ENCODE measurements at regions not wholly inside any gene's neighbourhood (a gene's known extent, or its start where the extent isn't known, plus 50 kb on each side); places are given as distances from the start of the nearest gene placed in this dataset.

DNA sequence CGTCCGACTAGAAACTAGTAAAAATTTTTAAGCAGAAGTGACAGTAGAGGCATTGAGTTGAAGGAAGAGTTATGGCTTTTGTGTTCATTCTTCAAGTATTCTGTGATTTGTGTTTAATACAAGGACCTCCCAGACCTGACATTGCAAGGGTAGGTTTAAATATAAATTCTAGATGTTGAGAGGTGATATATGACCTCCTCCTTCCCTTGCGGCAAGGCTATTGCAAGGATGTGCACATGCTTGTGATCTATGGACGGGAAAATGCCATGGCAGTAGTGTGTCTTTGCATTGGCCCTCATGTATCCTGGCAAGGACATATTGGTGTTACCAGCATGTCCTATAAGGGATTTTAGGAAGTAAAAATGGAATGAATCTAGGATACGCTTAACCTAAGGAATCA is 143.5 kb downstream of the NEDD1 start (continued):
- TF ChIP-seq, protein P1, sequence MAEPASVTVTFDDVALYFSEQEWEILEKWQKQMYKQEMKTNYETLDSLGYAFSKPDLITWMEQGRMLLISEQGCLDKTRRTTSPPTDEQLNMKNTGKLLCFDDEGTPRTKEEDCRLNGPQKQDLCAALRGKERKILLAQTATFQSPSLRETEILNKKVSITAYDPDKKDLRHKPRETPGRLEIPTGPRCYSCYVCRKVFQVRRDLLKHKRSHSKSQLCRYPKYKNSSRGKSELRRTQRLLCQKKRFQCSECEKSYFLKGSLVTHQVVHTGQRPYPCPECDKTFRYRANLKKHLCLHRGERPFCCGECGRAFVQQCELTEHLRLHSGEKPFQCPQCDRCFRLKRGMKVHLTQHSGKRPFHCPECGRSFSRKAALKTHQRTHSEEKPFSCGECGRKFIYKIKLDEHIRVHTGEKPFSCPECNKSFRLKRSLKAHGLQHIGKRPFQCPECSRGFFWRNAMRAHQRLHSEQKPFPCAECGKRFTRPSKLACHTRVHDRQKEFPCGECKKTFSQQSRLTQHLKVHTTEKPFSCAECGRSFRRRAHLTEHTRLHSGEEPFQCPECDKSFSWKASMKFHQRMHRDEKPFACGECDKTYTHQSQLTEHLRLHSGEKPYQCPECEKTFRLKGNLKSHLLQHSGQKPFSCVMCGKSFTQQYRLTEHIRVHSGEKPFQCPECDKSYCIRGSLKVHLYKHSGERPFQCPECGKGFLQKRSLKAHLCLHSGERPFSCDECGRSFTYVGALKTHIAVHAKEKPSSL (CRISPR knock-in tag; conservative IDR thresholded peaks at IDR 0.05), result no peak
- TF ChIP-seq NR1H2 (CRISPR knock-in tag; IDR thresholded peaks at IDR 0.05) (no peak), CREM (CRISPR knock-in tag; IDR thresholded peaks at IDR 0.05) (no peak), NR3C1 (CRISPR knock-in tag; conservative IDR thresholded peaks at IDR 0.05; ENCODE audit: low read depth) (no peak), ZNF416 (CRISPR knock-in tag; IDR thresholded peaks at IDR 0.05) (no peak)
- TF ChIP-seq, protein P2, sequence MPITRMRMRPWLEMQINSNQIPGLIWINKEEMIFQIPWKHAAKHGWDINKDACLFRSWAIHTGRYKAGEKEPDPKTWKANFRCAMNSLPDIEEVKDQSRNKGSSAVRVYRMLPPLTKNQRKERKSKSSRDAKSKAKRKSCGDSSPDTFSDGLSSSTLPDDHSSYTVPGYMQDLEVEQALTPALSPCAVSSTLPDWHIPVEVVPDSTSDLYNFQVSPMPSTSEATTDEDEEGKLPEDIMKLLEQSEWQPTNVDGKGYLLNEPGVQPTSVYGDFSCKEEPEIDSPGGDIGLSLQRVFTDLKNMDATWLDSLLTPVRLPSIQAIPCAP (CRISPR knock-in tag; IDR thresholded peaks at IDR 0.05), result no peak

DNA sequence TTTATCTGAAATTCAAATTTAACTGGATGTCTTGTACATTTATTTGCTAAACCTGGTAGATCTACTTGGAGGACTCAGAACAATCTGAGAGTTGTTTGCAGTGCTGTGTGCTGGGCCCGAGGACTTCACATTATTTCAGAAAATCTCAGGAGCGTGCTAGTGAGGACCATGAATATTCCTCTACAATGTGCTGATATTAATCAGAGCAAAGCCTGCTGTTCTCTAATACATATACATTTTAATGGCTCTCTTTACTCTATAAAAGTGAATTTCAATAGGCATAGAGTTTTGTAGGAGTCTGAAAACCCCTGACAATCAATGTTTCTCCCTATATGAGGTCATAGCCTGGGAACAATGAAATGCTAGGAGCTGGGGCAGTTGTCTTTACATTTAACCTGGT is 144.3 kb downstream of the NEDD1 start:
- ChIA-PET CTCF (no interaction called here), POLR2A (no interaction called here)
- TF ChIP-seq, protein P3, sequence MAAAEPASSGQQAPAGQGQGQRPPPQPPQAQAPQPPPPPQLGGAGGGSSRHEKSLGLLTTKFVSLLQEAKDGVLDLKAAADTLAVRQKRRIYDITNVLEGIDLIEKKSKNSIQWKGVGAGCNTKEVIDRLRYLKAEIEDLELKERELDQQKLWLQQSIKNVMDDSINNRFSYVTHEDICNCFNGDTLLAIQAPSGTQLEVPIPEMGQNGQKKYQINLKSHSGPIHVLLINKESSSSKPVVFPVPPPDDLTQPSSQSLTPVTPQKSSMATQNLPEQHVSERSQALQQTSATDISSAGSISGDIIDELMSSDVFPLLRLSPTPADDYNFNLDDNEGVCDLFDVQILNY (CRISPR knock-in tag; IDR thresholded peaks at IDR 0.05), result no peak
- no peak for TF ChIP-seq TP53 (CRISPR knock-in tag; IDR thresholded peaks at IDR 0.05)
- no peak for TF ChIP-seq FOXJ3 (CRISPR knock-in tag; IDR thresholded peaks at IDR 0.05; ENCODE audit: borderline replicate concordance)
- TF ChIP-seq, protein P4, sequence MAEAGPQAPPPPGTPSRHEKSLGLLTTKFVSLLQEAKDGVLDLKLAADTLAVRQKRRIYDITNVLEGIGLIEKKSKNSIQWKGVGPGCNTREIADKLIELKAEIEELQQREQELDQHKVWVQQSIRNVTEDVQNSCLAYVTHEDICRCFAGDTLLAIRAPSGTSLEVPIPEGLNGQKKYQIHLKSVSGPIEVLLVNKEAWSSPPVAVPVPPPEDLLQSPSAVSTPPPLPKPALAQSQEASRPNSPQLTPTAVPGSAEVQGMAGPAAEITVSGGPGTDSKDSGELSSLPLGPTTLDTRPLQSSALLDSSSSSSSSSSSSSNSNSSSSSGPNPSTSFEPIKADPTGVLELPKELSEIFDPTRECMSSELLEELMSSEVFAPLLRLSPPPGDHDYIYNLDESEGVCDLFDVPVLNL (CRISPR knock-in tag; IDR thresholded peaks at IDR 0.05; ENCODE audit: borderline replicate concordance, low read depth), result no peak
- TF ChIP-seq, protein P5, sequence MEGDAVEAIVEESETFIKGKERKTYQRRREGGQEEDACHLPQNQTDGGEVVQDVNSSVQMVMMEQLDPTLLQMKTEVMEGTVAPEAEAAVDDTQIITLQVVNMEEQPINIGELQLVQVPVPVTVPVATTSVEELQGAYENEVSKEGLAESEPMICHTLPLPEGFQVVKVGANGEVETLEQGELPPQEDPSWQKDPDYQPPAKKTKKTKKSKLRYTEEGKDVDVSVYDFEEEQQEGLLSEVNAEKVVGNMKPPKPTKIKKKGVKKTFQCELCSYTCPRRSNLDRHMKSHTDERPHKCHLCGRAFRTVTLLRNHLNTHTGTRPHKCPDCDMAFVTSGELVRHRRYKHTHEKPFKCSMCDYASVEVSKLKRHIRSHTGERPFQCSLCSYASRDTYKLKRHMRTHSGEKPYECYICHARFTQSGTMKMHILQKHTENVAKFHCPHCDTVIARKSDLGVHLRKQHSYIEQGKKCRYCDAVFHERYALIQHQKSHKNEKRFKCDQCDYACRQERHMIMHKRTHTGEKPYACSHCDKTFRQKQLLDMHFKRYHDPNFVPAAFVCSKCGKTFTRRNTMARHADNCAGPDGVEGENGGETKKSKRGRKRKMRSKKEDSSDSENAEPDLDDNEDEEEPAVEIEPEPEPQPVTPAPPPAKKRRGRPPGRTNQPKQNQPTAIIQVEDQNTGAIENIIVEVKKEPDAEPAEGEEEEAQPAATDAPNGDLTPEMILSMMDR (IDR thresholded peaks at IDR 0.05), result no peak
- no peak for TF ChIP-seq ATF1 (CRISPR knock-in tag; IDR thresholded peaks at IDR 0.05)
- TF ChIP-seq, protein P6, sequence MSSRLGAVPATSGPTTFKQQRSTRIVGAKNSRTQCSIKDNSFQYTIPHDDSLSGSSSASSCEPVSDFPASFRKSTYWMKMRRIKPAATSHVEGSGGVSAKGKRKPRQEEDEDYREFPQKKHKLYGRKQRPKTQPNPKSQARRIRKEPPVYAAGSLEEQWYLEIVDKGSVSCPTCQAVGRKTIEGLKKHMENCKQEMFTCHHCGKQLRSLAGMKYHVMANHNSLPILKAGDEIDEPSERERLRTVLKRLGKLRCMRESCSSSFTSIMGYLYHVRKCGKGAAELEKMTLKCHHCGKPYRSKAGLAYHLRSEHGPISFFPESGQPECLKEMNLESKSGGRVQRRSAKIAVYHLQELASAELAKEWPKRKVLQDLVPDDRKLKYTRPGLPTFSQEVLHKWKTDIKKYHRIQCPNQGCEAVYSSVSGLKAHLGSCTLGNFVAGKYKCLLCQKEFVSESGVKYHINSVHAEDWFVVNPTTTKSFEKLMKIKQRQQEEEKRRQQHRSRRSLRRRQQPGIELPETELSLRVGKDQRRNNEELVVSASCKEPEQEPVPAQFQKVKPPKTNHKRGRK (CRISPR knock-in tag; IDR thresholded peaks at IDR 0.05; ENCODE audit: borderline replicate concordance), result no peak
- no peak for TF ChIP-seq OVOL2 (CRISPR knock-in tag; IDR thresholded peaks at IDR 0.05; ENCODE audit: borderline replicate concordance)
- TF ChIP-seq JUN (CRISPR knock-in tag; IDR thresholded peaks at IDR 0.05), result no peak
- TF ChIP-seq HMGA2 (CRISPR knock-in tag; IDR thresholded peaks at IDR 0.05), result no peak
- no peak for TF ChIP-seq EMX1 (CRISPR knock-in tag; IDR thresholded peaks at IDR 0.05)
- no peak for TF ChIP-seq SMAD4 (CRISPR knock-in tag; IDR thresholded peaks at IDR 0.05)
- no peak for TF ChIP-seq ZNF317 (CRISPR knock-in tag; IDR thresholded peaks at IDR 0.05; ENCODE audit: borderline replicate concordance, low read depth)
- TF ChIP-seq, protein P7, sequence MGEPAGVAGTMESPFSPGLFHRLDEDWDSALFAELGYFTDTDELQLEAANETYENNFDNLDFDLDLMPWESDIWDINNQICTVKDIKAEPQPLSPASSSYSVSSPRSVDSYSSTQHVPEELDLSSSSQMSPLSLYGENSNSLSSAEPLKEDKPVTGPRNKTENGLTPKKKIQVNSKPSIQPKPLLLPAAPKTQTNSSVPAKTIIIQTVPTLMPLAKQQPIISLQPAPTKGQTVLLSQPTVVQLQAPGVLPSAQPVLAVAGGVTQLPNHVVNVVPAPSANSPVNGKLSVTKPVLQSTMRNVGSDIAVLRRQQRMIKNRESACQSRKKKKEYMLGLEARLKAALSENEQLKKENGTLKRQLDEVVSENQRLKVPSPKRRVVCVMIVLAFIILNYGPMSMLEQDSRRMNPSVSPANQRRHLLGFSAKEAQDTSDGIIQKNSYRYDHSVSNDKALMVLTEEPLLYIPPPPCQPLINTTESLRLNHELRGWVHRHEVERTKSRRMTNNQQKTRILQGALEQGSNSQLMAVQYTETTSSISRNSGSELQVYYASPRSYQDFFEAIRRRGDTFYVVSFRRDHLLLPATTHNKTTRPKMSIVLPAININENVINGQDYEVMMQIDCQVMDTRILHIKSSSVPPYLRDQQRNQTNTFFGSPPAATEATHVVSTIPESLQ (CRISPR knock-in tag; IDR thresholded peaks at IDR 0.05), result no peak
- Mint-ChIP-seq H3K27me3 (ENCODE audit: low read depth) (no peaks in the 10 kb centered on the region), H3K36me3 (peaks cover 4% of the 10 kb centered on the region), H3K4me3 (no peak overlapping the region), H3K27ac (no peak overlapping the region; the same call in 1 of the 2 replicates), H3K4me1 (peaks cover 15% of the 10 kb centered on the region), H3K9me3 (peaks cover 17% of the 10 kb centered on the region)
- DNase-seq (ENCODE audit: low spot score) (no peak), ATAC-seq (no peak)

All from WTC11 (cell line).